Body of pancreas (tissue), 4 donors: ENCODE measurements at regions not wholly inside any gene's neighbourhood (a gene's known extent, or its start where the extent isn't known, plus 50 kb on each side); places are given as distances from the start of the nearest gene placed in this dataset.

Experiments used
- ATAC-seq: fragments of 150-250 bp; one replicate; pipeline ENCODE4 v1.9.1; 2016
- DNase-seq, 4 donors: peaks; one replicate each; pipeline ENCODE4 v3.0.0-alpha.2; 2019
- H3K27ac ChIP-seq, 4 donors: fragments of 200-600 bp; sonication (generic); 1 replicate in 3 of 4; 2 replicates in 1 of 4; pipeline versions ENCODE4 v1.5.1 to v1.6.1; 2016 to 2019; ENCODE audit warnings: mild to moderate bottlenecking in 1 of 4, mixed read lengths in 1 of 4, moderate library complexity in 1 of 4
- H3K27me3 ChIP-seq, 2 donors: fragments of 200-600 bp; sonication (generic); one replicate each; pipeline ENCODE4 v1.6.0; 2016; ENCODE audit warnings: mild to moderate bottlenecking in 1 of 2
- H3K36me3 ChIP-seq, 2 donors: fragments of 200-600 bp; sonication (generic); replicated peaks in 1 of 2; 2 replicates each; pipeline ENCODE4 v1.5.1; 2016; ENCODE audit warnings: low read depth in 2 of 2; ENCODE audit not compliant: insufficient read depth in 1 of 2
- H3K4me1 ChIP-seq: fragments of 200-600 bp; sonication (generic); one replicate; pipeline ENCODE4 v1.6.0; 2016
- H3K4me3 ChIP-seq, 2 donors: fragments of 200-600 bp; sonication (generic); 1 replicate in 1 of 2; 2 replicates in 1 of 2; pipeline ENCODE4 v1.5.1; 2016 to 2019
- H3K9me3 ChIP-seq, 3 donors: fragments of 200-600 bp; sonication (generic); 1 replicate in 2 of 3; 2 replicates in 1 of 3; pipeline ENCODE4 v1.5.1; 2016
- POLR2A ChIP-seq, 3 donors: fragments of 450-650 bp; IDR thresholded peaks; one replicate each; pipeline ENCODE4 v1.6.1; 2016; ENCODE audit warnings: antibody characterized with exemption in 3 of 3, mild to moderate bottlenecking in 2 of 3
- WGBS, 2 donors: methylation state at CpG; one replicate each; pipeline ENCODE4 v1.1.5; 2017; 5-methylcytosine and 5-hydroxymethylcytosine counted together
- intact Hi-C: fragments of 100-400 bp; cut with DNase I; formaldehyde crosslinking; loops from one replicate; pipeline ENCODE4 v1.15.1; 2023
- TF ChIP-seq, protein P1 (sequence below), 7 experiments: fragments of 450-650 bp in 4 of 7; fragments of 200-600 bp in 3 of 7; sonication (generic) in 3 of 7; IDR thresholded peaks; one replicate each; pipeline ENCODE4 v1.5.1; 2016 to 2019; ENCODE audit warnings: antibody characterized with exemption in 7 of 7

DNA sequence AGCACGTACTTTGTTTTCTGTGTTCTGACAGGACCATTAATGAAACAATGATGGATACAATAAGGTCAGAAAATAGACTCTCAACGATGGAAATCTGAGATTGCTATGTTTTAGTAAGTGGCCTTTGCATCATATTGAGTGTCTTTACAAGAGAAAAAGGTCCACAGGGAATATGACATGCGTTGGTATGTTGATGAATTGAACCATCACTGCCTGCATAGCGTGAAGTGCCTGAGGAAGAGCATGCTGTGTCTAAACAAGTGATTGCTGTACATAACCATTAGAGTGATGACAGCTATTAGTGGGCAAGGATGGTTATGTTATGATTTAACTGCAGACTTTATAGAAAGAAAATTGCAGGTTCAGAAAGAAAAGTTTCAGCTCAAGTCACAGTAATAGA is 623.2 kb downstream of the SLITRK5 start:
- H3K9me3 ChIP-seq, result no peaks in the 10 kb centered on the region
- H3K36me3 ChIP-seq, result no peaks in the 10 kb centered on the region
- 54 to 69% methylated on average over 4 of the region's 4 CpGs for WGBS, 2 donors
- no peaks in the 10 kb centered on the region for H3K27me3 ChIP-seq
- no peak for DNase-seq
- no peak for ATAC-seq
- H3K4me1 ChIP-seq, result no peaks in the 10 kb centered on the region
- H3K27ac ChIP-seq, result no peak overlapping the region
- intact Hi-C loops, result no loop called here
- no peak overlapping the region for H3K4me3 ChIP-seq
- TF ChIP-seq POLR2A (IDR thresholded peaks at IDR 0.05), result no peak
- TF ChIP-seq, protein P1, sequence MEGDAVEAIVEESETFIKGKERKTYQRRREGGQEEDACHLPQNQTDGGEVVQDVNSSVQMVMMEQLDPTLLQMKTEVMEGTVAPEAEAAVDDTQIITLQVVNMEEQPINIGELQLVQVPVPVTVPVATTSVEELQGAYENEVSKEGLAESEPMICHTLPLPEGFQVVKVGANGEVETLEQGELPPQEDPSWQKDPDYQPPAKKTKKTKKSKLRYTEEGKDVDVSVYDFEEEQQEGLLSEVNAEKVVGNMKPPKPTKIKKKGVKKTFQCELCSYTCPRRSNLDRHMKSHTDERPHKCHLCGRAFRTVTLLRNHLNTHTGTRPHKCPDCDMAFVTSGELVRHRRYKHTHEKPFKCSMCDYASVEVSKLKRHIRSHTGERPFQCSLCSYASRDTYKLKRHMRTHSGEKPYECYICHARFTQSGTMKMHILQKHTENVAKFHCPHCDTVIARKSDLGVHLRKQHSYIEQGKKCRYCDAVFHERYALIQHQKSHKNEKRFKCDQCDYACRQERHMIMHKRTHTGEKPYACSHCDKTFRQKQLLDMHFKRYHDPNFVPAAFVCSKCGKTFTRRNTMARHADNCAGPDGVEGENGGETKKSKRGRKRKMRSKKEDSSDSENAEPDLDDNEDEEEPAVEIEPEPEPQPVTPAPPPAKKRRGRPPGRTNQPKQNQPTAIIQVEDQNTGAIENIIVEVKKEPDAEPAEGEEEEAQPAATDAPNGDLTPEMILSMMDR (IDR thresholded peaks at IDR 0.05), result no peak

GRCh38 chr13:88303157-88303556 is 632.0 kb downstream of the SLITRK5 start:
- Histone ChIP-seq H3K27ac (no peak overlapping the region), H3K36me3 (no peaks in the 10 kb centered on the region), H3K27me3 (no peaks in the 10 kb centered on the region), H3K9me3 (no peaks in the 10 kb centered on the region), H3K4me3 (no peak overlapping the region), H3K4me1 (no peaks in the 10 kb centered on the region)
- ATAC-seq (no peak), DNase-seq (no peak)
- intact Hi-C loops, result no loop called here
- TF ChIP-seq, protein P1 (IDR thresholded peaks at IDR 0.05), result no peak
- no peak for TF ChIP-seq POLR2A (IDR thresholded peaks at IDR 0.05)
- WGBS, 2 donors, result 53 to 58% methylated on average over 3 of the region's 3 CpGs

DNA sequence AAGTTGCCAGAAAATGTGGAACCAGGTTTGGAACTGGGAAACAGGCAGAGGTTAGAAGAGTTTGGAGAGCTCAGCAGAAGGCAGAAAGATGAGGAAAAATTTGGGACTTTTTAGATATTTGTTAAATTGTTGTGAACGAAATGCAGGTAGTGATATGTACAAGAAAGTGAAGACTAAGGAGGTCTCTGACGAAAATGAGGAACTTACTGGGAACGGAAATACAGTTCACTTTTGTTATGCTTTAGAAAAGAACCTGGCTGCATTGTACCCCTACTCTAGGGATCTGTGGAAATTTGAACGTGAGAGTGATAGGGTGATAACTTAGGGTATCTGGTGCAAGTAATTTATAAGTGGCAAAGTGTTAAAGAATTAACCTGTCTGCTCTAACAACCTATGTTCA is 632.4 kb downstream of the SLITRK5 start:
- ATAC-seq (no peak), DNase-seq (no peak)

GRCh38 chr13:88314496-88314895 is 643.3 kb downstream of the SLITRK5 start:
- DNase-seq (no peak), ATAC-seq (no peak)
- TF ChIP-seq, protein P1 (IDR thresholded peaks at IDR 0.05), result no peak
- TF ChIP-seq POLR2A (IDR thresholded peaks at IDR 0.05), result no peak
- intact Hi-C loops, result no loop called here
- Histone ChIP-seq H3K4me3 (no peak overlapping the region), H3K4me1 (no peaks in the 10 kb centered on the region), H3K36me3 (no peaks in the 10 kb centered on the region), H3K27me3 (no peaks in the 10 kb centered on the region), H3K9me3 (no peaks in the 10 kb centered on the region), H3K27ac (no peak overlapping the region)
- 50 to 56% methylated on average over 1 of the region's 1 CpG for WGBS, 2 donors

More for the DNA sequence above, 632.4 kb downstream of the SLITRK5 start:
- no peaks in the 10 kb centered on the region for H3K9me3 ChIP-seq
- no peak overlapping the region for H3K4me3 ChIP-seq
- no peaks in the 10 kb centered on the region for H3K27me3 ChIP-seq
- H3K36me3 ChIP-seq, result no peaks in the 10 kb centered on the region
- H3K27ac ChIP-seq, result no peak overlapping the region
- intact Hi-C loops, result no loop called here
- no peaks in the 10 kb centered on the region for H3K4me1 ChIP-seq
- no peak for TF ChIP-seq POLR2A (IDR thresholded peaks at IDR 0.05)
- TF ChIP-seq, protein P1 (IDR thresholded peaks at IDR 0.05), result no peak
- WGBS, 2 donors, result 48% methylated on average over 4 of the region's 4 CpGs

DNA sequence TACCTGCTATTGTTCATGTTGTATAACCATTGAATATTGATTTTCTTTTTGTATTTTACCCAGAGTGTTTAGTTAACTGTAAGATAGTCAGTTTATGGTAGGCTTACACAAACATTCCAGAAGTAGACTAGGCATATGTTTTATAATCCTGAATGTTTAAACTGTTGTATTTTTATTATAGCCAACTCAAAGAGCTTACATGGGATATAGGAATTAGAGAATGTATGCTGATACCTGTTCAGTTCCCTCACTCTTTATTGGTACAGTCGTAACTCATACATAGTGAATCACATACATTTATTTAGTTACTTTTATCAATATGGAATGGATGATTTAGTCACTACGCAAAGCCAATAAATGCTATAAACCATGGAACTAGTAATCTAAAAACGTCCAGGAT is 657.9 kb downstream of the SLITRK5 start:
- no peak for ATAC-seq
- 56 to 69% methylated on average over 3 of the region's 3 CpGs for WGBS, 2 donors

More for the DNA sequence above, 657.9 kb downstream of the SLITRK5 start:
- Histone ChIP-seq H3K9me3 (no peaks in the 10 kb centered on the region), H3K4me1 (no peaks in the 10 kb centered on the region), H3K27me3 (no peaks in the 10 kb centered on the region), H3K36me3 (no peaks in the 10 kb centered on the region), H3K4me3 (no peak overlapping the region), H3K27ac (no peak overlapping the region)
- intact Hi-C loops, result no loop called here
- TF ChIP-seq, protein P1 (IDR thresholded peaks at IDR 0.05), result no peak
- TF ChIP-seq POLR2A (IDR thresholded peaks at IDR 0.05), result no peak
- no peak for DNase-seq
